ENCODE measurements at regions not wholly inside any gene's neighbourhood (a gene's known extent, or its start where the extent isn't known, plus 50 kb on each side); places are given as distances from the start of the nearest gene placed in this dataset.

DNA sequence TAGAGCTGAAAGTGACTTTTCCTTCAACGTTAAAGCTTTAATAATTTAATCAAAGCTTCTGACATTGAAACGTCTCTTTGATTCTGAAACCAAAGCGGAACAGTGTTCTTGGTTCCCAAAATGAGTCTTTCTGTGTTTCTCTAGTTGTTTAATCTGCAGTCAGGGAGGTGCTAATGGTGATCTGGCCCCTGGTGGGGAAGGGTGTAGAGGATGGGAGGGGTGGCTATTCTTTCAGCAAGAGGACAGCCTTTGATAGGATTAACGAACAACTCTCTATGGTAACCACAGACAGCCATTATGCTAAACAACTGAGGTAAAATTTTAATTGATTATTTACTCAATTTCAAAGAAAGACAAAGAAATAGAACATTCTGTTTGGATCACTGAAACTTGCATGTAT lies 79.9 kb upstream of the CADPS start:
- intact Hi-C loops (cut with micrococcal nuclease; ENCODE audit: unreplicated experiment): no loop called here
- no peak for ATAC-seq
- Histone ChIP-seq H3K27ac (ENCODE audit: low read length) (no peak overlapping the region), H3K4me1 (ENCODE audit: control insufficient read depth, insufficient read depth, low read length) (no peaks in the 10 kb centered on the region), H3K27me3 (ENCODE audit: control insufficient read depth, insufficient read depth, low read length) (no peaks in the 10 kb centered on the region), H3K9me3 (ENCODE audit: control insufficient read depth, insufficient read depth, low read depth, low read length) (no peaks in the 10 kb centered on the region), H3K4me3 (ENCODE audit: low read depth in 2 of 2, low read length in 2 of 2) (no peak overlapping the region), H3K36me3 (ENCODE audit: control insufficient read depth, insufficient read depth, low read length) (no peaks in the 10 kb centered on the region)
- BruUV-seq (replicated peaks): no TSS peak
- ChIA-PET CTCF (no interaction called here), POLR2A (no interaction called here)
- in situ Hi-C loops (cut with HindIII; ENCODE audit: low pct_unique_long_range_greater_than_20kb, low sequenced_read_pairs): no loop called here
- TF ChIP-seq, protein P1, sequence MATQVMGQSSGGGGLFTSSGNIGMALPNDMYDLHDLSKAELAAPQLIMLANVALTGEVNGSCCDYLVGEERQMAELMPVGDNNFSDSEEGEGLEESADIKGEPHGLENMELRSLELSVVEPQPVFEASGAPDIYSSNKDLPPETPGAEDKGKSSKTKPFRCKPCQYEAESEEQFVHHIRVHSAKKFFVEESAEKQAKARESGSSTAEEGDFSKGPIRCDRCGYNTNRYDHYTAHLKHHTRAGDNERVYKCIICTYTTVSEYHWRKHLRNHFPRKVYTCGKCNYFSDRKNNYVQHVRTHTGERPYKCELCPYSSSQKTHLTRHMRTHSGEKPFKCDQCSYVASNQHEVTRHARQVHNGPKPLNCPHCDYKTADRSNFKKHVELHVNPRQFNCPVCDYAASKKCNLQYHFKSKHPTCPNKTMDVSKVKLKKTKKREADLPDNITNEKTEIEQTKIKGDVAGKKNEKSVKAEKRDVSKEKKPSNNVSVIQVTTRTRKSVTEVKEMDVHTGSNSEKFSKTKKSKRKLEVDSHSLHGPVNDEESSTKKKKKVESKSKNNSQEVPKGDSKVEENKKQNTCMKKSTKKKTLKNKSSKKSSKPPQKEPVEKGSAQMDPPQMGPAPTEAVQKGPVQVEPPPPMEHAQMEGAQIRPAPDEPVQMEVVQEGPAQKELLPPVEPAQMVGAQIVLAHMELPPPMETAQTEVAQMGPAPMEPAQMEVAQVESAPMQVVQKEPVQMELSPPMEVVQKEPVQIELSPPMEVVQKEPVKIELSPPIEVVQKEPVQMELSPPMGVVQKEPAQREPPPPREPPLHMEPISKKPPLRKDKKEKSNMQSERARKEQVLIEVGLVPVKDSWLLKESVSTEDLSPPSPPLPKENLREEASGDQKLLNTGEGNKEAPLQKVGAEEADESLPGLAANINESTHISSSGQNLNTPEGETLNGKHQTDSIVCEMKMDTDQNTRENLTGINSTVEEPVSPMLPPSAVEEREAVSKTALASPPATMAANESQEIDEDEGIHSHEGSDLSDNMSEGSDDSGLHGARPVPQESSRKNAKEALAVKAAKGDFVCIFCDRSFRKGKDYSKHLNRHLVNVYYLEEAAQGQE (IDR thresholded peaks at IDR 0.05; ENCODE audit: insufficient read depth in 1 of 2, low read depth in 2 of 2, low read length in 1 of 2): no peak
- TF ChIP-seq POLR2AphosphoS5 (IDR thresholded peaks at IDR 0.05; ENCODE audit: low read depth, low read length) (no peak), SIN3A (IDR thresholded peaks at IDR 0.05; ENCODE audit: borderline replicate concordance, insufficient read depth, low read depth, low read length) (no peak), TCF7L2 (IDR thresholded peaks at IDR 0.05; ENCODE audit: low read depth, low read length) (no peak)
- TF ChIP-seq, protein P2, sequence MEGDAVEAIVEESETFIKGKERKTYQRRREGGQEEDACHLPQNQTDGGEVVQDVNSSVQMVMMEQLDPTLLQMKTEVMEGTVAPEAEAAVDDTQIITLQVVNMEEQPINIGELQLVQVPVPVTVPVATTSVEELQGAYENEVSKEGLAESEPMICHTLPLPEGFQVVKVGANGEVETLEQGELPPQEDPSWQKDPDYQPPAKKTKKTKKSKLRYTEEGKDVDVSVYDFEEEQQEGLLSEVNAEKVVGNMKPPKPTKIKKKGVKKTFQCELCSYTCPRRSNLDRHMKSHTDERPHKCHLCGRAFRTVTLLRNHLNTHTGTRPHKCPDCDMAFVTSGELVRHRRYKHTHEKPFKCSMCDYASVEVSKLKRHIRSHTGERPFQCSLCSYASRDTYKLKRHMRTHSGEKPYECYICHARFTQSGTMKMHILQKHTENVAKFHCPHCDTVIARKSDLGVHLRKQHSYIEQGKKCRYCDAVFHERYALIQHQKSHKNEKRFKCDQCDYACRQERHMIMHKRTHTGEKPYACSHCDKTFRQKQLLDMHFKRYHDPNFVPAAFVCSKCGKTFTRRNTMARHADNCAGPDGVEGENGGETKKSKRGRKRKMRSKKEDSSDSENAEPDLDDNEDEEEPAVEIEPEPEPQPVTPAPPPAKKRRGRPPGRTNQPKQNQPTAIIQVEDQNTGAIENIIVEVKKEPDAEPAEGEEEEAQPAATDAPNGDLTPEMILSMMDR (IDR thresholded peaks at IDR 0.05): no peak
- no peak for DNase-seq (ENCODE audit: low read depth, low spot score)

GRCh38 chr3:62956411-62956810 lies 81.2 kb upstream of the CADPS start:
- BruUV-seq (replicated peaks): no TSS peak
- Histone ChIP-seq H3K4me1 (ENCODE audit: control insufficient read depth, insufficient read depth, low read length) (no peaks in the 10 kb centered on the region), H3K27me3 (ENCODE audit: control insufficient read depth, insufficient read depth, low read length) (no peaks in the 10 kb centered on the region), H3K27ac (ENCODE audit: low read length) (no peak overlapping the region), H3K9me3 (ENCODE audit: control insufficient read depth, insufficient read depth, low read depth, low read length) (no peaks in the 10 kb centered on the region), H3K36me3 (ENCODE audit: control insufficient read depth, insufficient read depth, low read length) (no peaks in the 10 kb centered on the region), H3K4me3 (ENCODE audit: low read depth in 2 of 2, low read length in 2 of 2) (no peak overlapping the region)
- DNase-seq (ENCODE audit: low read depth, low spot score) (no peak), ATAC-seq (no peak)
- ChIA-PET CTCF (no interaction called here), POLR2A (no interaction called here)
- in situ Hi-C loops (cut with HindIII; ENCODE audit: low pct_unique_long_range_greater_than_20kb, low sequenced_read_pairs): no loop called here
- TF ChIP-seq TCF7L2 (IDR thresholded peaks at IDR 0.05; ENCODE audit: low read depth, low read length): no peak
- TF ChIP-seq POLR2AphosphoS5 (IDR thresholded peaks at IDR 0.05; ENCODE audit: low read depth, low read length): no peak
- no peak for TF ChIP-seq SIN3A (IDR thresholded peaks at IDR 0.05; ENCODE audit: borderline replicate concordance, insufficient read depth, low read depth, low read length)
- TF ChIP-seq, protein P2 (IDR thresholded peaks at IDR 0.05): no peak
- TF ChIP-seq, protein P1 (IDR thresholded peaks at IDR 0.05; ENCODE audit: insufficient read depth in 1 of 2, low read depth in 2 of 2, low read length in 1 of 2): no peak
- intact Hi-C loops (cut with micrococcal nuclease; ENCODE audit: unreplicated experiment): no loop called here

All from Panc1 (cell line).